HEK293T (cell line): ENCODE measurements at regions not wholly inside any gene's neighbourhood (a gene's known extent, or its start where the extent isn't known, plus 50 kb on each side); places are given as distances from the start of the nearest gene placed in this dataset.

Source experiments
- CTCF ChIA-PET: fragments of 350-600 bp; formaldehyde crosslinking; extraction: SDS; loops from one replicate; lab custom pipeline; 2021; ENCODE audit warnings: antibody characterized with exemption, inconsistent platforms; lab: Yijun Ruan, JAX
- POLR2A ChIA-PET: fragments of 350-600 bp; formaldehyde crosslinking; extraction: SDS; loops from one replicate; lab custom pipeline; 2020; ENCODE audit warnings: antibody characterized with exemption, inconsistent platforms; lab: Yijun Ruan, JAX
- DNase-seq: peaks from one replicate; pipeline ENCODE4 v3.0.0; 2012; ENCODE audit warnings: mixed read lengths; ENCODE audit errors: extremely low spot score
- ARNT ChIP-seq: fragments of 450-650 bp; IDR thresholded peaks from 2 replicates; pipeline ENCODE4 v1.6.1; 2017; ENCODE audit warnings: mild to moderate bottlenecking
- BHLHE40 ChIP-seq: fragments of 450-650 bp; IDR thresholded peaks from 2 replicates; pipeline ENCODE4 v1.6.1; 2016; ENCODE audit warnings: mild to moderate bottlenecking, moderate library complexity, borderline replicate concordance
- CTBP1 ChIP-seq: fragments of 450-650 bp; IDR thresholded peaks from 2 replicates; pipeline ENCODE4 v1.6.1; 2016; ENCODE audit warnings: borderline replicate concordance
- ELF4 ChIP-seq: fragments of 450-650 bp; IDR thresholded peaks from 2 replicates; pipeline ENCODE4 v1.6.1; 2017; ENCODE audit warnings: antibody characterized with exemption
- FOXA1 ChIP-seq: fragments of 450-650 bp; IDR thresholded peaks from 2 replicates; pipeline ENCODE4 v1.6.1; 2016; ENCODE audit warnings: mild to moderate bottlenecking
- FOXK2 ChIP-seq: fragments of 450-650 bp; IDR thresholded peaks from 2 replicates; pipeline ENCODE4 v1.6.1; 2016; ENCODE audit warnings: mild to moderate bottlenecking
- FOXM1 ChIP-seq: fragments of 450-650 bp; IDR thresholded peaks from 2 replicates; pipeline ENCODE4 v1.6.1; 2017; ENCODE audit warnings: mild to moderate bottlenecking, borderline replicate concordance
- HDGF ChIP-seq: fragments of 450-650 bp; IDR thresholded peaks from 2 replicates; pipeline ENCODE4 v1.6.1; 2017; ENCODE audit warnings: antibody characterized with exemption, borderline replicate concordance
- L3MBTL2 ChIP-seq: fragments of 450-650 bp; conservative IDR thresholded peaks from 2 replicates; pipeline ENCODE4 v1.6.1; 2016; ENCODE audit warnings: mild to moderate bottlenecking
- LEF1 ChIP-seq: fragments of 450-650 bp; IDR thresholded peaks from 2 replicates; pipeline ENCODE4 v1.6.1; 2017; ENCODE audit warnings: mild to moderate bottlenecking, borderline replicate concordance
- NFRKB ChIP-seq: fragments of 450-650 bp; IDR thresholded peaks from 2 replicates; pipeline ENCODE4 v1.6.1; 2016; ENCODE audit warnings: mild to moderate bottlenecking, moderate library complexity
- PKNOX1 ChIP-seq: fragments of 450-650 bp; IDR thresholded peaks from 2 replicates; pipeline ENCODE4 v1.6.1; 2016
- SP1 ChIP-seq: fragments of 450-650 bp; IDR thresholded peaks from 2 replicates; pipeline ENCODE4 v1.6.1; 2017
- SUZ12 ChIP-seq: fragments of 450-650 bp; IDR thresholded peaks from 2 replicates; pipeline ENCODE4 v1.6.1; 2016; ENCODE audit warnings: mild to moderate bottlenecking
- TARDBP ChIP-seq: fragments of 450-650 bp; IDR thresholded peaks from 2 replicates; pipeline ENCODE4 v1.6.1; 2016
- ZNF384 ChIP-seq: fragments of 450-650 bp; IDR thresholded peaks from 2 replicates; pipeline ENCODE4 v1.6.1; 2016

DNA sequence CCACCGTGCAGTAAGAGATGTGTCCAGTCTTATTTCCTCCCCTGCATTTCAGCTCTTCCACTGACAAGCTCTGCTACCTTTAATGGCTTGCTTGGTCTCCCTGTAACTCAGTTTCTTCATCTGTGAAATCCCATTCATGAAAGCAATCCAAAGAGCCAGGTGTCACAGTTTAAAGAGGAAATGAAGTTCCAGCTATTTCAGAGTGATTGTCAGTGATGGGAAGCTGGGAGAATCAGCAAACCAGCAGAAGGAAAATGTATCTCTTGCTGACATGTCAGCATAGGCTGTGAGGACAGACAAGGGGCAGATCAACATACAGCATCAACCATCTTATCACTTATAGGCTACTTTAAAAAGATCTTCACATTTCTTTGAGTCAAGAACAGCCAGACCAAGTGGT, 445.3 kb downstream of the ADRA2A start:
- TF ChIP-seq NFRKB: no peak
- no peak for TF ChIP-seq FOXM1
- TF ChIP-seq SUZ12: no peak
- TF ChIP-seq LEF1: no peak
- DNase-seq: no peak
- POLR2A ChIA-PET: no interaction called here
- CTCF ChIA-PET: no interaction called here

DNA sequence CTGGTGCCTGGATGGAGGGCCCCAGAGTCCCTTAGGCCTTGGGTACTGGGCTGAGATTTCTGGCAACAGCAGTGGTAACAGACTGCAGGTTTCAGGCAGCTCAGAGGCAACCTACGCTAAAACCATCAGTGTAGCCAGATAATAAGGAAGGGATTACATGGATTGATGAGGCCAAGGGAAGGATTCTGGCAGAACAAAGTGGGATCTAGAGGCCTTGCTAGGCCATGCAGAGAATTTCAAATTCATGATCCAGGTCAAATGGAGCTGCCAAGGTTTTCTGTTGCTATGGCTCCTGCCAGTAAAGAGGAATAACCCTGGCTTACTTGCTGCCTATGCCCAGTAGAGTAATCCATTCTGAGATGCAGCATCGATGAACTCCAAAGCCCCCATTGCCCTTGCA, 445.7 kb downstream of the ADRA2A start:
- DNase-seq: no peak

DNA sequence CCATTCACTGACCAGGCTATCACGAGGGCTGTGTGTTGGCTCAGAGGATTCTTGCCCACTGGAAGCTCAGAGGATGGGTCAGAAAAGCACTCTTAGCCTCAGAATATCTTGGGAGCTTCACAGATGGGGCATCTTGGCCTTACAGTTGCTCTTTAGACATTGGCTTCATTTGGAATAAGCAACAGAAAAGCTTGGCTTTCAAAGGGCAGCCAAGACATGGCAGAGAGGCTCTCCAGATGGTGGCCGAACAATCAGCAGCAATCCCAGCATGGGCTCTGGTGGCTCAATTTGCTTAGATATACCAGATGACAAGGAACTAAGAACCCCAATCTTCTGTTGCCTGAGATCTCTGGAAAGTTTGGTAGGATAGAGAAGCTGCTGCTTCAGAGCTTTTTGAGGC, 446.2 kb downstream of the ADRA2A start:
- ChIA-PET CTCF (no interaction called here), POLR2A (no interaction called here)
- TF ChIP-seq FOXM1 (no peak), SP1 (no peak), ARNT (no peak), PKNOX1 (no peak), BHLHE40 (no peak), FOXA1 (no peak), NFRKB (no peak), HDGF (no peak), ELF4 (no peak), CTBP1 (no peak), ZNF384 (no peak), LEF1 (no peak), SUZ12 (no peak), TARDBP (no peak), FOXK2 (no peak), L3MBTL2 (no peak)

More for the DNA sequence above, 445.7 kb downstream of the ADRA2A start:
- ChIA-PET POLR2A (no interaction called here), CTCF (no interaction called here)
- no peak for TF ChIP-seq HDGF
- no peak for TF ChIP-seq TARDBP
- TF ChIP-seq SUZ12: no peak
- TF ChIP-seq ZNF384: no peak
- no peak for TF ChIP-seq L3MBTL2
- TF ChIP-seq ARNT: no peak
- no peak for TF ChIP-seq BHLHE40
- no peak for TF ChIP-seq SP1
- TF ChIP-seq PKNOX1: no peak
- no peak for TF ChIP-seq FOXM1
- TF ChIP-seq FOXA1: no peak
- TF ChIP-seq ELF4: no peak
- no peak for TF ChIP-seq FOXK2
- no peak for TF ChIP-seq LEF1
- TF ChIP-seq CTBP1: no peak
- no peak for TF ChIP-seq NFRKB

DNA sequence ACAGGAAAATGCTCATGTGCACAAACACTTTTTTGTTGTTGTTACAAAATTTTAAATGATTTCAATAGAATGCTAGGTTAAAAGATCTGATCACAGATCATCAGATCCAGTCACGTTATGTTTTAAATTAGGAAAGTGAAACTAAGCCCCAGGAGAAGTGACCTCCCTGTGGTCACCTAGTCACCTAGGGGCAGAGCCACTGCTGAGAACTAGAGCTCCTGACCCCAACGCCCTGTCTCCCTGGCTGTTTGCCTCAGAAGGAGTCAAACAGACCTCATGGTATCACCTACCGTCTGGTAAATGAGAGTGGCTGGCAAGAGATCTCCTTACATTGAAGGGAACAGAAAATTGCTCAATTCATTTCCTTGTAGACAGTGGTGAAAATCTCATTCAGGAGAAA, 447.3 kb downstream of the ADRA2A start:
- ChIA-PET CTCF (no interaction called here), POLR2A (no interaction called here)
- DNase-seq: no peak
- no peak for TF ChIP-seq NFRKB
- TF ChIP-seq SP1: no peak
- no peak for TF ChIP-seq TARDBP
- TF ChIP-seq PKNOX1: no peak
- no peak for TF ChIP-seq HDGF
- TF ChIP-seq BHLHE40: no peak
- TF ChIP-seq LEF1: no peak
- no peak for TF ChIP-seq ARNT
- TF ChIP-seq L3MBTL2: no peak
- no peak for TF ChIP-seq FOXA1
- TF ChIP-seq SUZ12: no peak

More for the DNA sequence above, 446.2 kb downstream of the ADRA2A start:
- DNase-seq: no peak

- no peak for DNase-seq
- TF ChIP-seq SP1 (no peak), L3MBTL2 (no peak), SUZ12 (no peak), LEF1 (no peak), ZNF384 (no peak), FOXA1 (no peak), NFRKB (no peak), ELF4 (no peak), HDGF (no peak), FOXM1 (no peak), BHLHE40 (no peak), PKNOX1 (no peak), ARNT (no peak), FOXK2 (no peak), TARDBP (no peak), CTBP1 (no peak)
- ChIA-PET POLR2A (no interaction called here), CTCF (no interaction called here)
Measured at GRCh38 chr10:111525696-111526095, 448.9 kb downstream of the ADRA2A start.

GRCh38 chr10:111531690-111532089, 454.9 kb downstream of the ADRA2A start:
- no peak for DNase-seq
- CTCF ChIA-PET: no interaction called here
- TF ChIP-seq ZNF384 (no peak), FOXM1 (no peak), HDGF (no peak), PKNOX1 (no peak), BHLHE40 (no peak), FOXA1 (no peak), NFRKB (no peak), ARNT (no peak), SUZ12 (no peak), ELF4 (no peak), LEF1 (no peak), TARDBP (no peak), L3MBTL2 (no peak), FOXK2 (no peak), SP1 (no peak), CTBP1 (no peak)
- POLR2A ChIA-PET: no interaction called here
